ENCODE measurements at regions not wholly inside any gene's neighbourhood (a gene's known extent, or its start where the extent isn't known, plus 50 kb on each side); places are given as distances from the start of the nearest gene placed in this dataset.

- TF ChIP-seq CTCF (IDR thresholded peaks at IDR 0.05 in 4 of 5, conservative IDR thresholded peaks at IDR 0.05 in 1 of 5) (no peak), POLR2A (IDR thresholded peaks at IDR 0.05) (no peak)
These were observed 171.1 kb downstream of the DAD1 start for GRCh38 chr14:22417914-22418313.
